ENCODE measurements at regions not wholly inside any gene's neighbourhood (a gene's known extent, or its start where the extent isn't known, plus 50 kb on each side); places are given as distances from the start of the nearest gene placed in this dataset.

DNA sequence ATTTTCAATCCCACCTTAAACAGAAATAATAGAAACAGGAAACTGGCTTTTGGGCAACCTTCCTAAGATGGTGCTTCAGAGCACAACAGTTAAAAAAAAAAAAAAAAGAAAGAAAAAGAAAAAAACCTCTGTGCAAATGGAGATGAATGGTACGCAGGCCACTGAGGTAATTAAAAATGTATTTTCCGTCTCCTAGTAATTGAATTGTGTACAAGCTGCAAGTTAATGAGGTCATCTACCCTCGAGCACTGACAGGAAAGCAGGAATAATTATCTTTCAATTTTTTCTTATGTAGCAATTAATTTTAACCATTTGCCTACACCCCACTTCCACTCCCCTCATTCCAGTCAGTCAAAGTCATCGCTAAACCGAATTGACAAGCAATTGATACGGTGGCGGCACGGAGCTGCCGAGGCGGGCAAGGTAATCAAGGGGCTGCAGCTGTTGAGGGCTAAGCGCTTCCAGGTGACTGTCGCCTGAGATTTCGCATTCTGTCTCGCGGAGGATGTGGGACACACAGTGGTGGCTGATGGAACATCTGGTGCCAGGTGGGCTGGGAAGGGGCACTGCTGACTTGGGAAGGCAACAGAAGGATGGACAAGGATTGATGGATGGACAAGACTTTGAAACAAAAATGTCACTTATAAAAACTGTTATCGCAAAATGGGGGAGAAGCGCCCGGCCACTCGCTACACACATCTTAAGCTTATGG is 109.4 kb downstream of the RCN1 start:
- TF ChIP-seq, protein P1, sequence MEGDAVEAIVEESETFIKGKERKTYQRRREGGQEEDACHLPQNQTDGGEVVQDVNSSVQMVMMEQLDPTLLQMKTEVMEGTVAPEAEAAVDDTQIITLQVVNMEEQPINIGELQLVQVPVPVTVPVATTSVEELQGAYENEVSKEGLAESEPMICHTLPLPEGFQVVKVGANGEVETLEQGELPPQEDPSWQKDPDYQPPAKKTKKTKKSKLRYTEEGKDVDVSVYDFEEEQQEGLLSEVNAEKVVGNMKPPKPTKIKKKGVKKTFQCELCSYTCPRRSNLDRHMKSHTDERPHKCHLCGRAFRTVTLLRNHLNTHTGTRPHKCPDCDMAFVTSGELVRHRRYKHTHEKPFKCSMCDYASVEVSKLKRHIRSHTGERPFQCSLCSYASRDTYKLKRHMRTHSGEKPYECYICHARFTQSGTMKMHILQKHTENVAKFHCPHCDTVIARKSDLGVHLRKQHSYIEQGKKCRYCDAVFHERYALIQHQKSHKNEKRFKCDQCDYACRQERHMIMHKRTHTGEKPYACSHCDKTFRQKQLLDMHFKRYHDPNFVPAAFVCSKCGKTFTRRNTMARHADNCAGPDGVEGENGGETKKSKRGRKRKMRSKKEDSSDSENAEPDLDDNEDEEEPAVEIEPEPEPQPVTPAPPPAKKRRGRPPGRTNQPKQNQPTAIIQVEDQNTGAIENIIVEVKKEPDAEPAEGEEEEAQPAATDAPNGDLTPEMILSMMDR (IDR thresholded peaks at IDR 0.05), result no peak
- TF ChIP-seq POLR2A (IDR thresholded peaks at IDR 0.05), result no peak

Data from tibial nerve (tissue), 3 donors.